Left ventricle myocardium inferior (tissue), 1 donor: ENCODE measurements at regions not wholly inside any gene's neighbourhood (a gene's known extent, or its start where the extent isn't known, plus 50 kb on each side); places are given as distances from the start of the nearest gene placed in this dataset.

ENCODE experiments used
- DNase-seq: peaks from one replicate; pipeline ENCODE4 v3.0.0-alpha.2; 2020
- H3K27ac ChIP-seq: fragments of 200-600 bp; replicated peaks from 2 replicates; pipeline ENCODE4 v1.8.0; 2021
- H3K27me3 ChIP-seq: fragments of 200-600 bp; 2 replicates; pipeline ENCODE4 v1.8.0; 2021; ENCODE audit warnings: low read depth
- H3K36me3 ChIP-seq: fragments of 200-600 bp; 2 replicates; pipeline ENCODE4 v1.8.0; 2021
- H3K4me1 ChIP-seq: fragments of 200-600 bp; 2 replicates; pipeline ENCODE4 v1.8.0; 2021
- H3K4me3 ChIP-seq: fragments of 200-600 bp; 2 replicates; pipeline ENCODE4 v1.8.0; 2021; ENCODE audit warnings: mild to moderate bottlenecking, moderate library complexity
- H3K9me3 ChIP-seq: fragments of 200-600 bp; replicated peaks from 2 replicates; pipeline ENCODE4 v1.8.0; 2021
- CTCF ChIP-seq: fragments of 200-600 bp; IDR thresholded peaks from 2 replicates; pipeline ENCODE4 v1.8.0; 2021; ENCODE audit warnings: antibody characterized with exemption, mild to moderate bottlenecking, borderline replicate concordance
- intact Hi-C: fragments of 100-400 bp; cut with micrococcal nuclease; formaldehyde crosslinking; loops from one replicate; pipeline ENCODE4 v1.11.0; 2022
- donor health status: DM: no; HTN: yes; CAD: no; lungs with severe emphysema.

- intact Hi-C loops, result no loop called here
- Histone ChIP-seq H3K4me3 (no peak overlapping the region), H3K36me3 (no peaks in the 10 kb centered on the region), H3K27ac (no peak overlapping the region), H3K9me3 (no peaks in the 10 kb centered on the region), H3K4me1 (no peaks in the 10 kb centered on the region), H3K27me3 (no peaks in the 10 kb centered on the region)
- DNase-seq, result no peak
- no peak for TF ChIP-seq CTCF
Observed at GRCh38 chr3:68360492-68360891, 571.9 kb downstream of the TAFA4 start.

- Histone ChIP-seq H3K4me3 (no peak overlapping the region), H3K4me1 (no peaks in the 10 kb centered on the region), H3K27me3 (no peaks in the 10 kb centered on the region), H3K9me3 (no peaks in the 10 kb centered on the region), H3K27ac (no peak overlapping the region), H3K36me3 (no peaks in the 10 kb centered on the region)
- intact Hi-C loops, result no loop called here
- no peak for TF ChIP-seq CTCF
- DNase-seq, result no peak
Observed at GRCh38 chr3:68345781-68346180, 586.6 kb downstream of the TAFA4 start.

DNA sequence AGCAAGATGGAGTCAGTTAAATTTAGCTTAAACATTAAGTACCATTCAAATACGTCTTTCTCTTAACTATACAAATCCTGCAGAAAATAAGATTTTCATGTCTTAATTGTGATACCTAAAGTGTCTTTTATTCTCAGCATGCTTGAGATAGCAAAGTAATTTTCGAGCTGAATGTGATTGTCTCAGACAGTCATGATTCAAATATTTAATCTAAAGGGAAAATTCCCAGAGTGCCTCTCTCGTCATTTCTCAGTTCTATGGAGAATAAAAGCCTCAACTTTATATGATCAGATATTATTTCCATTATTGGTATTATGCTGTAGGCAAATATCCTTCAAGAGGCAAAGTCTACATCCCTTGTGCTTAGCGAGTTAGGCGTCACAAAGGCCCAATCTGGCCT is 589.9 kb downstream of the TAFA4 start:
- no peaks in the 10 kb centered on the region for H3K36me3 ChIP-seq
- no peak for DNase-seq
- intact Hi-C loops, result no loop called here
- no peaks in the 10 kb centered on the region for H3K27me3 ChIP-seq
- H3K9me3 ChIP-seq, result no peaks in the 10 kb centered on the region
- no peak overlapping the region for H3K27ac ChIP-seq
- TF ChIP-seq CTCF, result no peak
- no peak overlapping the region for H3K4me3 ChIP-seq
- H3K4me1 ChIP-seq, result no peaks in the 10 kb centered on the region

- no peak overlapping the region for H3K4me3 ChIP-seq
- no peaks in the 10 kb centered on the region for H3K27me3 ChIP-seq
- intact Hi-C loops, result no loop called here
- no peaks in the 10 kb centered on the region for H3K36me3 ChIP-seq
- DNase-seq, result no peak
- peaks cover 3% of the 10 kb centered on the region for H3K9me3 ChIP-seq
- H3K4me1 ChIP-seq, result no peaks in the 10 kb centered on the region
- TF ChIP-seq CTCF, result no peak
- no peak overlapping the region for H3K27ac ChIP-seq
Observed at GRCh38 chr3:68336042-68336441, 596.3 kb downstream of the TAFA4 start.

DNA sequence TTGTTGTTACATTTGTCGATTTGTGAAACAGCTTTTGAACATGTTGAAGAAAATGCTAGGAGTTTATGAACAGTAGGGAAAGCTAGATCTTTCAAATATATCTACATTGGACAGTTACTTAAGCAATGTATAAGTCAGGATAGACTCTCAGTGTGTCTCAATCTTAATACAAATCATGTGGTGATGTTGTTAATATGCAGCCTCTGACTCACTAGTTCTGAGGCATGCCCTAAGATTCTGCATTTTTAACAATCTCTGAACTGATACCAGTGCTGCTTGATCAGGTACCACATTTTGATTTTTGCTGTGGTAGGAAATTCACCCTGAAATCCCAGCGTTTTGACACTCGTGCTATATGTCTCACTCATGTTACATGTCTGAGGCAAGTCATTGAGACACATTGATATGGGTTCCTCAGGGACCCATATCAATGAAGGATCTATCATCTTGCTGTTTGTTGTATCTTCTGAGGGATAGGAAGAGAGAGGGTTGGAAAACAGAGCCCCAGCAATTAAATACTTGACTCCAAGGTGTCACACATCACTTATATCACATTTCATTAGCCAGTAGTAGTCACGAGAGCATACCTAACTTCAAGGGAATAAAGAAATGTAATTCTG is 597.9 kb downstream of the TAFA4 start:
- no peak overlapping the region for H3K4me3 ChIP-seq
- TF ChIP-seq CTCF, result no peak
- no peak for DNase-seq
- no peaks in the 10 kb centered on the region for H3K4me1 ChIP-seq
- H3K27ac ChIP-seq, result no peak overlapping the region
- H3K9me3 ChIP-seq, result peaks cover 3% of the 10 kb centered on the region
- no peaks in the 10 kb centered on the region for H3K36me3 ChIP-seq
- intact Hi-C loops, result no loop called here
- H3K27me3 ChIP-seq, result no peaks in the 10 kb centered on the region
